H9 (cell line): ENCODE measurements at regions not wholly inside any gene's neighbourhood (a gene's known extent, or its start where the extent isn't known, plus 50 kb on each side); places are given as distances from the start of the nearest gene placed in this dataset.

ENCODE experiments used
- DNase-seq: peaks from one replicate; pipeline ENCODE4 v3.0.0-alpha.2; 2017
- H2AFZ ChIP-seq: one replicate; pipeline ENCODE4 v1.6.1; 2013; ENCODE audit warnings: mild to moderate bottlenecking, low read length, control low read depth, moderate library complexity
- H2AK5ac ChIP-seq: 2 replicates; pipeline ENCODE4 v1.6.1; 2013; ENCODE audit warnings: low read length, control low read depth, mixed read lengths; ENCODE audit not compliant: insufficient read length
- H2BK120ac ChIP-seq: one replicate; pipeline ENCODE4 v1.6.1; 2013; ENCODE audit warnings: low read depth, mild to moderate bottlenecking, low read length, control low read depth, inconsistent platforms; ENCODE audit not compliant: poor library complexity, severe bottlenecking
- H2BK12ac ChIP-seq: 2 replicates; pipeline ENCODE4 v1.6.1; 2013; ENCODE audit warnings: low read length, control low read depth, mixed read lengths, low read depth; ENCODE audit not compliant: insufficient read length
- H2BK15ac ChIP-seq: 2 replicates; pipeline ENCODE4 v1.6.1; 2013; ENCODE audit warnings: low read depth, low read length, control low read depth
- H2BK20ac ChIP-seq: one replicate; pipeline ENCODE4 v1.6.1; 2013; ENCODE audit warnings: low read depth, mild to moderate bottlenecking, low read length, control low read depth, inconsistent platforms; ENCODE audit not compliant: poor library complexity, severe bottlenecking
- H2BK5ac ChIP-seq: 2 replicates; pipeline ENCODE4 v1.6.1; 2013; ENCODE audit warnings: low read length, control low read depth, mixed read lengths; ENCODE audit not compliant: insufficient read length
- H3K14ac ChIP-seq: 2 replicates; pipeline ENCODE4 v1.6.1; 2013; ENCODE audit warnings: low read length, control low read depth; ENCODE audit not compliant: insufficient read depth
- H3K18ac ChIP-seq: 2 replicates; pipeline ENCODE4 v1.6.1; 2013; ENCODE audit warnings: low read depth, mild to moderate bottlenecking, mixed read lengths, low read length, control low read depth; ENCODE audit not compliant: insufficient read length
- H3K23ac ChIP-seq: 2 replicates; pipeline ENCODE4 v1.6.1; 2013; ENCODE audit warnings: low read length, control low read depth, mixed read lengths, low read depth; ENCODE audit not compliant: insufficient read length
- H3K23me2 ChIP-seq: 2 replicates; pipeline ENCODE4 v1.6.1; 2013; ENCODE audit warnings: low read depth, mild to moderate bottlenecking, mixed read lengths, low read length, control low read depth; ENCODE audit not compliant: insufficient read length, poor library complexity, severe bottlenecking
- H3K27ac ChIP-seq: 2 replicates; pipeline ENCODE4 v1.5.1; 2013; ENCODE audit warnings: low read length, control low read depth, mixed read lengths, low read depth; ENCODE audit not compliant: insufficient read length
- H3K27me3 ChIP-seq: 2 replicates; pipeline ENCODE4 v1.6.1; 2013; ENCODE audit warnings: low read length, control low read depth, inconsistent platforms; ENCODE audit not compliant: insufficient read depth
- H3K4ac ChIP-seq: 2 replicates; pipeline ENCODE4 v1.6.1; 2013; ENCODE audit warnings: low read depth, mild to moderate bottlenecking, control low read depth, inconsistent platforms, low read length, moderate library complexity
- H3K4me1 ChIP-seq: 2 replicates; pipeline ENCODE4 v1.6.1; 2013; ENCODE audit warnings: low read length, control low read depth, inconsistent platforms; ENCODE audit not compliant: insufficient read depth
- H3K4me2 ChIP-seq: 2 replicates; pipeline ENCODE4 v1.6.1; 2013; ENCODE audit warnings: low read length, control low read depth, mixed read lengths; ENCODE audit not compliant: insufficient read length, insufficient read depth
- H3K56ac ChIP-seq: 2 replicates; pipeline ENCODE4 v1.6.1; 2013; ENCODE audit warnings: low read depth, mild to moderate bottlenecking, mixed read lengths, low read length, control low read depth; ENCODE audit not compliant: insufficient read length
- H3K79me1 ChIP-seq: 2 replicates; pipeline ENCODE4 v1.6.1; 2013; ENCODE audit warnings: low read depth, mild to moderate bottlenecking, moderate library complexity, low read length, control low read depth, inconsistent platforms; ENCODE audit not compliant: insufficient read depth, poor library complexity, severe bottlenecking
- H3K79me2 ChIP-seq: 2 replicates; pipeline ENCODE4 v1.6.1; 2013; ENCODE audit warnings: low read length, control low read depth, inconsistent platforms; ENCODE audit not compliant: insufficient read depth
- H3K9ac ChIP-seq: 2 replicates; pipeline ENCODE4 v1.6.1; 2013; ENCODE audit warnings: low read length, control low read depth, mixed read lengths; ENCODE audit not compliant: insufficient read length; ENCODE audit errors: extremely low read depth
- H3K9me3 ChIP-seq: one replicate; pipeline ENCODE4 v1.6.1; 2013; ENCODE audit warnings: low read depth, low read length, inconsistent platforms; ENCODE audit not compliant: control insufficient read depth
- H3T11ph ChIP-seq: one replicate; pipeline ENCODE4 v1.6.1; 2013; ENCODE audit warnings: mild to moderate bottlenecking, low read length, control low read depth, inconsistent platforms
- H4K20me1 ChIP-seq: one replicate; pipeline ENCODE4 v1.6.1; 2013; ENCODE audit not compliant: control insufficient read depth, insufficient read length, insufficient read depth
- H4K5ac ChIP-seq: 2 replicates; pipeline ENCODE4 v1.6.1; 2013; ENCODE audit warnings: low read depth, mild to moderate bottlenecking, mixed read lengths, low read length, control low read depth; ENCODE audit not compliant: insufficient read length
- H4K8ac ChIP-seq: replicated peaks from 2 replicates; pipeline ENCODE4 v1.6.1; 2013; ENCODE audit warnings: low read length, control low read depth, mixed read lengths, low read depth; ENCODE audit not compliant: insufficient read length
- H4K91ac ChIP-seq: 2 replicates; pipeline ENCODE4 v1.6.1; 2013; ENCODE audit warnings: low read depth, mild to moderate bottlenecking, moderate library complexity, mixed read lengths, low read length, control low read depth; ENCODE audit not compliant: insufficient read length
- H3K27ac Mint-ChIP-seq, 3 experiments: 2 replicates in 2 of 3; 3 replicates in 1 of 3; pipeline ENCODE4 v1.8.0; 2020 to 2021; ENCODE audit warnings: mixed read lengths in 3 of 3, mild to moderate bottlenecking in 1 of 3, moderate library complexity in 1 of 3
- H3K27me3 Mint-ChIP-seq: 2 replicates; pipeline ENCODE4 v1.8.0; 2021; ENCODE audit warnings: low read depth, mild to moderate bottlenecking, moderate library complexity, mixed read lengths
- H3K36me3 Mint-ChIP-seq, 3 experiments: 2 replicates in 2 of 3; 3 replicates in 1 of 3; pipeline ENCODE4 v1.8.0; 2020 to 2021; ENCODE audit warnings: low read depth in 3 of 3, mixed read lengths in 3 of 3; ENCODE audit not compliant: insufficient read depth in 1 of 3
- H3K4me1 Mint-ChIP-seq, 2 experiments: 2 replicates each; pipeline ENCODE4 v1.8.0; 2020; ENCODE audit warnings: mixed read lengths in 2 of 2
- H3K4me3 Mint-ChIP-seq, 2 experiments: 2 replicates in 1 of 2; 3 replicates in 1 of 2; pipeline ENCODE4 v1.8.0; 2020 to 2021; ENCODE audit warnings: mild to moderate bottlenecking in 2 of 2, mixed read lengths in 2 of 2, moderate library complexity in 1 of 2
- H3K9me3 Mint-ChIP-seq, 2 experiments: 2 replicates in 1 of 2; 3 replicates in 1 of 2; pipeline ENCODE4 v1.8.0; 2020; ENCODE audit warnings: mild to moderate bottlenecking in 2 of 2, mixed read lengths in 2 of 2, moderate library complexity in 1 of 2
- WGBS: extraction: QIAGEN DNeasy Blood & Tissue Kit; methylation state at CpG from one replicate; pipeline ENCODE4 v1.1.7; 2013; ENCODE audit warnings: missing lambda C conversion rate, low lambda C conversion rate, mixed read lengths; ENCODE audit not compliant: insufficient read length; ENCODE audit errors: extremely low coverage; 5-methylcytosine and 5-hydroxymethylcytosine counted together
- TF ChIP-seq, protein P1 (sequence below): fragments of 200-600 bp; sonication (generic); conservative IDR thresholded peaks from 3 replicates; pipeline ENCODE4 v1.8.0; 2021; ENCODE audit warnings: antibody characterized with exemption, mild to moderate bottlenecking

DNA sequence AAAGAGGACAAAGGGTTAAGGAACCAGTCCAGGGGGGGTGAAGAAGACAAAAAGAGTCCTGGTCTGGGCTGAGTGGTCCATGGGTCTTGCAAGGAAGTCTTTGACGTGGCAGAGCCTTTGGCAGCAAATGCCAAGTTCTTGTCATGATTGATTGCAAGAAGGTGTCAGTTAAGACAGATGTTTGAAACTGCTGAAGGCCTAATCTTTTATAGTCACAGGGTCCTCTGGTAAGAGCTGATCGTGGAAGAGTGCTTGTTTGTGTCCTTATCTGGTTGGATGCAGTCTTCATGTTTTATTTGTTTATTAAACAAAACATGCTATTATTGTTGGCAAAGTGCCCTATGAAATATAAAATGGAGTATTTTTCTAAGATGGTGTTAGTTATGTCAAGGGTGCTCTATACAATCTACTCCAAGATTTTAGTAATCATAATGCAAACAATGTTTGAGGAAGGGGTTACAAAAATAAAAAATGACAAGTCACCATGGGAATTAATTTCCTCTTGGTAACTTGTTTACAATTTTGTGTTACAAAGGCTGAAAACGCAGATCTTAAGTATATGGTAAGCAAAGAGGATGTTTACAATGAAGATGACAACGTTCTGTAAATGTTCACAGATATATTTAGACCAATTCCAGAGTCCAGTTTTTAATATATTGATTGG, 85.9 kb downstream of the MAGED4 start:
- no peaks in the 10 kb centered on the region for H3K79me2 ChIP-seq
- no peak overlapping the region for H2BK12ac ChIP-seq
- Mint-ChIP-seq H3K27ac (no peak overlapping the region), H3K4me3 (no peak overlapping the region), H3K9me3 (peaks cover 61 to 68% of the 10 kb centered on the region in 2 experiments), H3K27me3 (no peaks in the 10 kb centered on the region), H3K4me1 (peaks cover 3 to 9% of the 10 kb centered on the region in 2 experiments), H3K36me3 (no peaks in the 10 kb centered on the region)
- WGBS = no CpG with 5 or more reads among the region's 4 CpGs
- H4K20me1 ChIP-seq = no peaks in the 10 kb centered on the region
- H3K9ac ChIP-seq = no peak overlapping the region
- no peak overlapping the region for H2BK20ac ChIP-seq
- no peaks in the 10 kb centered on the region for H3K27me3 ChIP-seq
- H4K8ac ChIP-seq = no peak overlapping the region
- H4K5ac ChIP-seq = no peak overlapping the region
- no peak overlapping the region for H2BK120ac ChIP-seq
- no peak for DNase-seq
- no peak overlapping the region for H2BK15ac ChIP-seq
- H3K56ac ChIP-seq = no peak overlapping the region
- no peaks in the 10 kb centered on the region for H3K23me2 ChIP-seq
- H3T11ph ChIP-seq = no peak overlapping the region
- TF ChIP-seq, protein P1, sequence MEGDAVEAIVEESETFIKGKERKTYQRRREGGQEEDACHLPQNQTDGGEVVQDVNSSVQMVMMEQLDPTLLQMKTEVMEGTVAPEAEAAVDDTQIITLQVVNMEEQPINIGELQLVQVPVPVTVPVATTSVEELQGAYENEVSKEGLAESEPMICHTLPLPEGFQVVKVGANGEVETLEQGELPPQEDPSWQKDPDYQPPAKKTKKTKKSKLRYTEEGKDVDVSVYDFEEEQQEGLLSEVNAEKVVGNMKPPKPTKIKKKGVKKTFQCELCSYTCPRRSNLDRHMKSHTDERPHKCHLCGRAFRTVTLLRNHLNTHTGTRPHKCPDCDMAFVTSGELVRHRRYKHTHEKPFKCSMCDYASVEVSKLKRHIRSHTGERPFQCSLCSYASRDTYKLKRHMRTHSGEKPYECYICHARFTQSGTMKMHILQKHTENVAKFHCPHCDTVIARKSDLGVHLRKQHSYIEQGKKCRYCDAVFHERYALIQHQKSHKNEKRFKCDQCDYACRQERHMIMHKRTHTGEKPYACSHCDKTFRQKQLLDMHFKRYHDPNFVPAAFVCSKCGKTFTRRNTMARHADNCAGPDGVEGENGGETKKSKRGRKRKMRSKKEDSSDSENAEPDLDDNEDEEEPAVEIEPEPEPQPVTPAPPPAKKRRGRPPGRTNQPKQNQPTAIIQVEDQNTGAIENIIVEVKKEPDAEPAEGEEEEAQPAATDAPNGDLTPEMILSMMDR = no peak
- no peaks in the 10 kb centered on the region for H3K79me1 ChIP-seq
- H3K27ac ChIP-seq = no peak overlapping the region
- no peak overlapping the region for H2AFZ ChIP-seq
- H3K4me1 ChIP-seq = no peaks in the 10 kb centered on the region
- H3K4ac ChIP-seq = no peak overlapping the region
- no peak overlapping the region for H4K91ac ChIP-seq
- H3K18ac ChIP-seq = no peak overlapping the region
- H3K23ac ChIP-seq = no peak overlapping the region
- no peak overlapping the region for H3K14ac ChIP-seq
- no peak overlapping the region for H2BK5ac ChIP-seq
- H2AK5ac ChIP-seq = no peak overlapping the region
- H3K4me2 ChIP-seq = no peak overlapping the region
- H3K9me3 ChIP-seq = peaks cover 25% of the 10 kb centered on the region
